ENCODE measurements at regions not wholly inside any gene's neighbourhood (a gene's known extent, or its start where the extent isn't known, plus 50 kb on each side); places are given as distances from the start of the nearest gene placed in this dataset.

- TF ChIP-seq ZSCAN5A (CRISPR knock-in tag; IDR thresholded peaks at IDR 0.05; ENCODE audit: borderline replicate concordance) = peak; percentile 72; the same call in 1 of the 2 replicates
- no peak for TF ChIP-seq MZF1 (CRISPR knock-in tag; IDR thresholded peaks at IDR 0.05; ENCODE audit: borderline replicate concordance)
- TF ChIP-seq ZNF670 (CRISPR knock-in tag; IDR thresholded peaks at IDR 0.05; ENCODE audit: borderline replicate concordance) = no peak
- TF ChIP-seq FOXC1 (CRISPR knock-in tag; IDR thresholded peaks at IDR 0.05; ENCODE audit: borderline replicate concordance) = no peak; the same call in 1 of the 2 replicates
- no peak for TF ChIP-seq HCFC1 (IDR thresholded peaks at IDR 0.05; ENCODE audit: low read depth, low read length)
- TF ChIP-seq ZKSCAN8 (CRISPR knock-in tag; IDR thresholded peaks at IDR 0.05; ENCODE audit: borderline replicate concordance) = peak; percentile 96; the same call in 1 of the 2 replicates
- peak; percentile 34; the same call in 1 of the 2 replicates for TF ChIP-seq ZNF350 (CRISPR knock-in tag; IDR thresholded peaks at IDR 0.05; ENCODE audit: borderline replicate concordance, low read depth)
- no peak for TF ChIP-seq CC2D1A (CRISPR knock-in tag; IDR thresholded peaks at IDR 0.05)
- peak; percentile 83; the same call in 1 of the 2 replicates for TF ChIP-seq NFKBIZ (CRISPR knock-in tag; IDR thresholded peaks at IDR 0.05)
- TF ChIP-seq ZNF609 (CRISPR knock-in tag; IDR thresholded peaks at IDR 0.05; ENCODE audit: borderline replicate concordance) = peak; percentile 95
- TF ChIP-seq ZKSCAN1 (IDR thresholded peaks at IDR 0.05; ENCODE audit: low read length) = no peak
- no peak for TF ChIP-seq ZBTB40 (IDR thresholded peaks at IDR 0.05)
- TF ChIP-seq ZBTB40 (CRISPR knock-in tag; IDR thresholded peaks at IDR 0.05) = no peak
- no peak for TF ChIP-seq ZNF782 (CRISPR knock-in tag; IDR thresholded peaks at IDR 0.05; ENCODE audit: borderline replicate concordance)
Measured at GRCh38 chr6:144343701-144344428, 58.7 kb downstream of the UTRN start (continued).

Data from HepG2 (cell line).